ENCODE measurements at regions not wholly inside any gene's neighbourhood (a gene's known extent, or its start where the extent isn't known, plus 50 kb on each side); places are given as distances from the start of the nearest gene placed in this dataset.
"Not testable (repeated sequence)": the region's sequence is repeated elsewhere in the genome, so short reads cannot be mapped to it uniquely, and the experiment has no call there.

GRCh38 chr9:81072758-81073157 is 616.6 kb downstream of the TLE1 start:
- DNase-seq (ENCODE audit: low read depth) = no peak

- no peak for DNase-seq (ENCODE audit: low read depth)
These were observed 618.2 kb downstream of the TLE1 start for GRCh38 chr9:81071108-81071507.

- no peak for DNase-seq (ENCODE audit: low read depth)
These were observed 618.7 kb downstream of the TLE1 start for GRCh38 chr9:81070689-81071088.

- no peak for DNase-seq (ENCODE audit: low read depth)
These were observed 619.4 kb downstream of the TLE1 start for GRCh38 chr9:81069923-81070322.

GRCh38 chr9:81069038-81069795 is 620.1 kb downstream of the TLE1 start:
- DNase-seq (ENCODE audit: low read depth) = no peak

GRCh38 chr9:81062995-81063394 is 626.4 kb downstream of the TLE1 start:
- not testable (repeated sequence) for DNase-seq (ENCODE audit: low read depth)

- no peak for DNase-seq (ENCODE audit: low read depth)
These were observed 630.6 kb downstream of the TLE1 start for GRCh38 chr9:81058782-81059181.

- DNase-seq (ENCODE audit: low read depth) = no peak
These were observed 635.9 kb downstream of the TLE1 start for GRCh38 chr9:81053298-81054025.

GRCh38 chr9:81052846-81053245 is 636.5 kb downstream of the TLE1 start:
- DNase-seq (ENCODE audit: low read depth) = no peak

- no peak for DNase-seq (ENCODE audit: low read depth)
These were observed 642.1 kb downstream of the TLE1 start for GRCh38 chr9:81047280-81047679.

GRCh38 chr9:81045658-81046057 is 643.7 kb downstream of the TLE1 start:
- DNase-seq (ENCODE audit: low read depth) = no peak

GRCh38 chr9:81037889-81038288 is 651.5 kb downstream of the TLE1 start:
- DNase-seq (ENCODE audit: low read depth) = no peak

- DNase-seq (ENCODE audit: low read depth) = no peak
These were observed 653.7 kb downstream of the TLE1 start for GRCh38 chr9:81035601-81036000.

- DNase-seq (ENCODE audit: low read depth) = no peak
These were observed 654.2 kb downstream of the TLE1 start for GRCh38 chr9:81035171-81035570.

- DNase-seq (ENCODE audit: low read depth) = no peak
These were observed 656.5 kb downstream of the TLE1 start for GRCh38 chr9:81032831-81033230.

- DNase-seq (ENCODE audit: low read depth) = no peak
These were observed 657.2 kb downstream of the TLE1 start for GRCh38 chr9:81032030-81032572.

GRCh38 chr9:81031422-81032029 is 657.8 kb downstream of the TLE1 start:
- no peak for DNase-seq (ENCODE audit: low read depth)

- DNase-seq (ENCODE audit: low read depth) = no peak
These were observed 659.3 kb downstream of the TLE1 start for GRCh38 chr9:81030027-81030426.

GRCh38 chr9:81028504-81028903 is 660.8 kb downstream of the TLE1 start:
- DNase-seq (ENCODE audit: low read depth) = no peak

GRCh38 chr9:81022177-81022576 is 667.2 kb downstream of the TLE1 start:
- no peak for DNase-seq (ENCODE audit: low read depth)

- not testable (repeated sequence) for DNase-seq (ENCODE audit: low read depth)
These were observed 674.4 kb downstream of the TLE1 start for GRCh38 chr9:81014945-81015344.

GRCh38 chr9:81013191-81013590 is 676.2 kb downstream of the TLE1 start:
- not testable (repeated sequence) for DNase-seq (ENCODE audit: low read depth)

- no peak for DNase-seq (ENCODE audit: low read depth)
These were observed 686.4 kb downstream of the TLE1 start for GRCh38 chr9:81002906-81003305.

Measured in activated T-cell treated with anti-CD3 and anti-CD28 coated beads for 48 hours (primary cell).